ENCODE measurements at regions not wholly inside any gene's neighbourhood (a gene's known extent, or its start where the extent isn't known, plus 50 kb on each side); places are given as distances from the start of the nearest gene placed in this dataset.
A peak's percentile ranks its signal among the peaks of the same experiment; 100 is the strongest.

GRCh38 chr11:101336858-101337257, 207.2 kb upstream of the PGR start:
- TF ChIP-seq CTCF (IDR thresholded peaks at IDR 0.05) (no peak), RELA (CRISPR knock-in tag; IDR thresholded peaks at IDR 0.05; ENCODE audit: borderline replicate concordance) (no peak), ELF4 (CRISPR knock-in tag; IDR thresholded peaks at IDR 0.05; ENCODE audit: low read depth) (no peak), AFF4 (CRISPR knock-in tag; IDR thresholded peaks at IDR 0.05; ENCODE audit: borderline replicate concordance) (no peak), KAT7 (CRISPR knock-in tag; IDR thresholded peaks at IDR 0.05; ENCODE audit: borderline replicate concordance) (no peak), IRF1 (CRISPR knock-in tag; IDR thresholded peaks at IDR 0.05) (no peak), ZNF423 (CRISPR knock-in tag; IDR thresholded peaks at IDR 0.05) (no peak)
- TF ChIP-seq, protein P1, sequence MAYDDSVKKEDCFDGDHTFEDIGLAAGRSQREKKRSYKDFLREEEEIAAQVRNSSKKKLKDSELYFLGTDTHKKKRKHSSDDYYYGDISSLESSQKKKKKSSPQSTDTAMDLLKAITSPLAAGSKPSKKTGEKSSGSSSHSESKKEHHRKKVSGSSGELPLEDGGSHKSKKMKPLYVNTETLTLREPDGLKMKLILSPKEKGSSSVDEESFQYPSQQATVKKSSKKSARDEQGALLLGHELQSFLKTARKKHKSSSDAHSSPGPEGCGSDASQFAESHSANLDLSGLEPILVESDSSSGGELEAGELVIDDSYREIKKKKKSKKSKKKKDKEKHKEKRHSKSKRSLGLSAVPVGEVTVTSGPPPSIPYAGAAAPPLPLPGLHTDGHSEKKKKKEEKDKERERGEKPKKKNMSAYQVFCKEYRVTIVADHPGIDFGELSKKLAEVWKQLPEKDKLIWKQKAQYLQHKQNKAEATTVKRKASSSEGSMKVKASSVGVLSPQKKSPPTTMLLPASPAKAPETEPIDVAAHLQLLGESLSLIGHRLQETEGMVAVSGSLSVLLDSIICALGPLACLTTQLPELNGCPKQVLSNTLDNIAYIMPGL (CRISPR knock-in tag; IDR thresholded peaks at IDR 0.05) = no peak
- TF ChIP-seq, protein P2, sequence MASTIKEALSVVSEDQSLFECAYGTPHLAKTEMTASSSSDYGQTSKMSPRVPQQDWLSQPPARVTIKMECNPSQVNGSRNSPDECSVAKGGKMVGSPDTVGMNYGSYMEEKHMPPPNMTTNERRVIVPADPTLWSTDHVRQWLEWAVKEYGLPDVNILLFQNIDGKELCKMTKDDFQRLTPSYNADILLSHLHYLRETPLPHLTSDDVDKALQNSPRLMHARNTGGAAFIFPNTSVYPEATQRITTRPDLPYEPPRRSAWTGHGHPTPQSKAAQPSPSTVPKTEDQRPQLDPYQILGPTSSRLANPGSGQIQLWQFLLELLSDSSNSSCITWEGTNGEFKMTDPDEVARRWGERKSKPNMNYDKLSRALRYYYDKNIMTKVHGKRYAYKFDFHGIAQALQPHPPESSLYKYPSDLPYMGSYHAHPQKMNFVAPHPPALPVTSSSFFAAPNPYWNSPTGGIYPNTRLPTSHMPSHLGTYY (CRISPR knock-in tag; IDR thresholded peaks at IDR 0.05) = no peak
- Mint-ChIP-seq H3K4me1 (peaks cover 20% of the 10 kb centered on the region), H3K9me3 (no peaks in the 10 kb centered on the region), H3K27me3 (ENCODE audit: low read depth) (no peaks in the 10 kb centered on the region; the same call in 1 of the 2 replicates), H3K36me3 (no peaks in the 10 kb centered on the region), H3K4me3 (no peak overlapping the region), H3K27ac (no peak overlapping the region; the same call in 1 of the 2 replicates)
- ATAC-seq (peak; percentile 91), DNase-seq (ENCODE audit: low spot score) (no peak)
- CTCF ChIA-PET = no interaction called here
- POLR2A ChIA-PET = no interaction called here

GRCh38 chr11:101336155-101336554, 206.5 kb upstream of the PGR start:
- H3K9me3 Mint-ChIP-seq = no peaks in the 10 kb centered on the region
- POLR2A ChIA-PET = no interaction called here
- CTCF ChIA-PET = no interaction called here
- no peak overlapping the region for H3K27ac Mint-ChIP-seq
- no peaks in the 10 kb centered on the region for H3K36me3 Mint-ChIP-seq
- H3K27me3 Mint-ChIP-seq (ENCODE audit: low read depth) = no peaks in the 10 kb centered on the region; the same call in 1 of the 2 replicates
- H3K4me1 Mint-ChIP-seq = peaks cover 20% of the 10 kb centered on the region
- DNase-seq (ENCODE audit: low spot score) (no peak), ATAC-seq (no peak)
- no peak overlapping the region for H3K4me3 Mint-ChIP-seq
- TF ChIP-seq NR1H2 (CRISPR knock-in tag; IDR thresholded peaks at IDR 0.05) (no peak), ATF6 (CRISPR knock-in tag; IDR thresholded peaks at IDR 0.05) (no peak), SMAD4 (CRISPR knock-in tag; IDR thresholded peaks at IDR 0.05) (no peak), ZNF532 (CRISPR knock-in tag; IDR thresholded peaks at IDR 0.05; ENCODE audit: borderline replicate concordance) (no peak)
- TF ChIP-seq, protein P3, sequence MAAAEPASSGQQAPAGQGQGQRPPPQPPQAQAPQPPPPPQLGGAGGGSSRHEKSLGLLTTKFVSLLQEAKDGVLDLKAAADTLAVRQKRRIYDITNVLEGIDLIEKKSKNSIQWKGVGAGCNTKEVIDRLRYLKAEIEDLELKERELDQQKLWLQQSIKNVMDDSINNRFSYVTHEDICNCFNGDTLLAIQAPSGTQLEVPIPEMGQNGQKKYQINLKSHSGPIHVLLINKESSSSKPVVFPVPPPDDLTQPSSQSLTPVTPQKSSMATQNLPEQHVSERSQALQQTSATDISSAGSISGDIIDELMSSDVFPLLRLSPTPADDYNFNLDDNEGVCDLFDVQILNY (CRISPR knock-in tag; IDR thresholded peaks at IDR 0.05) = no peak
- TF ChIP-seq, protein P4, sequence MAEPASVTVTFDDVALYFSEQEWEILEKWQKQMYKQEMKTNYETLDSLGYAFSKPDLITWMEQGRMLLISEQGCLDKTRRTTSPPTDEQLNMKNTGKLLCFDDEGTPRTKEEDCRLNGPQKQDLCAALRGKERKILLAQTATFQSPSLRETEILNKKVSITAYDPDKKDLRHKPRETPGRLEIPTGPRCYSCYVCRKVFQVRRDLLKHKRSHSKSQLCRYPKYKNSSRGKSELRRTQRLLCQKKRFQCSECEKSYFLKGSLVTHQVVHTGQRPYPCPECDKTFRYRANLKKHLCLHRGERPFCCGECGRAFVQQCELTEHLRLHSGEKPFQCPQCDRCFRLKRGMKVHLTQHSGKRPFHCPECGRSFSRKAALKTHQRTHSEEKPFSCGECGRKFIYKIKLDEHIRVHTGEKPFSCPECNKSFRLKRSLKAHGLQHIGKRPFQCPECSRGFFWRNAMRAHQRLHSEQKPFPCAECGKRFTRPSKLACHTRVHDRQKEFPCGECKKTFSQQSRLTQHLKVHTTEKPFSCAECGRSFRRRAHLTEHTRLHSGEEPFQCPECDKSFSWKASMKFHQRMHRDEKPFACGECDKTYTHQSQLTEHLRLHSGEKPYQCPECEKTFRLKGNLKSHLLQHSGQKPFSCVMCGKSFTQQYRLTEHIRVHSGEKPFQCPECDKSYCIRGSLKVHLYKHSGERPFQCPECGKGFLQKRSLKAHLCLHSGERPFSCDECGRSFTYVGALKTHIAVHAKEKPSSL (CRISPR knock-in tag; conservative IDR thresholded peaks at IDR 0.05) = no peak

Data from WTC11 (cell line).